Adipose tissue (tissue), 3 donors: ENCODE measurements at regions not wholly inside any gene's neighbourhood (a gene's known extent, or its start where the extent isn't known, plus 50 kb on each side); places are given as distances from the start of the nearest gene placed in this dataset.

Experiments used
- H3K27ac ChIP-seq: one replicate; pipeline ENCODE4 v1.5.1; 2013; ENCODE audit warnings: low read depth, low read length
- WGBS, 3 donors: extraction: QIAGEN DNeasy Blood & Tissue Kit; methylation state at CpG; one replicate each; pipeline ENCODE4 v1.1.7; 2013; 5-methylcytosine and 5-hydroxymethylcytosine counted together
- donor health status: healthy with polysubstance abuse.
- donor health status: Bipolar disorder and iron deficiency.
- donor health status: healthy.

DNA sequence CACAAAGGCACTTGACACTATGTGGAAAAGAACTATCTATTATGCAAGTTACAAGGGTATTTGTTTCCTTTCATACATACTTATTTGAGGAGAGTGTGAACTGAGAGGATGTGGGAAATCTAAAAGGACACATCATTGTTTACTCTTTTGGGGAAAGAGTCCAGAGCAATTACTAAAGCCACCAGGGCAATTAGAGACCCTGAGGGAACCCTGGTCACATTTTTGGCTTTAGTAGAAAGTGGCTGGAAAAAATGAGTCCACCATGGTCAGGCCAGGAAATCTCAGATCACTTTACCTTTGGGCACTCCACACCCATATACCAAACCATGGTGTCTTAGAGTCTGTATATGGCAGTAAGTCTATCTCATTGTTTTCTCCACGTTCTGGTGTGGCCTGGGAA, 243.3 kb downstream of the HLX start:
- H3K27ac ChIP-seq = no peak overlapping the region
- WGBS, 3 donors = 24 to 65% (median 60%) methylated on average over 1 of the region's 1 CpG

DNA sequence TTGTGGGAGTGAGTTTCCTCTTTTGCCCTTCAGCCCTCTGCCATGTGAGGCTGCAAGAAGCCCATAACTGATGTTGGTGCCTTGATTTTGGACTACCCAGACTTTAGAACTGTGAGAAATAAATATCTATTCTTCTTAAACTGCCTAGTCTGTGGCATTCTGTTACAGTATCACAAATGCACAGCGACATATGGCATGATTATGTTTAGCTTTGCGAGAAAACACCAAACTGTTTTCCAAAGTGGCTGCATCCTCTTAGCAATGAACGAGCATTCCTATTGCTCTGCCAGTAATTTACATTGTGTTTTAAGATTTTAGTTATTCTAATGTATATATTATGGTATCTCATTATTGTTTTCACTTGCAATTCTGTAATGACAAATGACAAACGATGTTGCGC, 246.7 kb downstream of the HLX start:
- no peak overlapping the region for H3K27ac ChIP-seq

DNA sequence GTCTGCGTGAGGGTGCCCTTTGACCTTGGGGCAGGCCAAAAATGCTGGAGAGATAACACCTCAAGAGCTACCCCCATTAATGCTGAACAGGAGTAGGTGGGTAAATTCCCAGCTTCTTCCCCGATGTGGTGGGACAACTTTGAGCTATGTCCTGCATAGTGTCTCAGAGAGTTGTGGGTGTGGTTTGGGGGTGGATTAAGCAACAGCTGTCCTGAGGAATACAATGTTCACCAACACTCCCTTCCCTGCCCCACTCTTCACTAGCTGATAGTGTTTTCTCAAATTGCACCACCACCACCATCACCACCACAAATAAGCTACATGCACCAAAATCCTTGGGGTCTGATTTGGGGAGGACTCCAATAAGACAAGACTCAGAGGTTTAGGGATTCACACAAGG, 258.4 kb downstream of the HLX start:
- no peak overlapping the region for H3K27ac ChIP-seq
- 26 to 84% (median 78%) methylated on average over 2 of the region's 2 CpGs for WGBS, 3 donors

More for the DNA sequence above, 246.7 kb downstream of the HLX start:
- 90 to 96% (median 93%) methylated on average over 5 of the region's 5 CpGs for WGBS, 3 donors

DNA sequence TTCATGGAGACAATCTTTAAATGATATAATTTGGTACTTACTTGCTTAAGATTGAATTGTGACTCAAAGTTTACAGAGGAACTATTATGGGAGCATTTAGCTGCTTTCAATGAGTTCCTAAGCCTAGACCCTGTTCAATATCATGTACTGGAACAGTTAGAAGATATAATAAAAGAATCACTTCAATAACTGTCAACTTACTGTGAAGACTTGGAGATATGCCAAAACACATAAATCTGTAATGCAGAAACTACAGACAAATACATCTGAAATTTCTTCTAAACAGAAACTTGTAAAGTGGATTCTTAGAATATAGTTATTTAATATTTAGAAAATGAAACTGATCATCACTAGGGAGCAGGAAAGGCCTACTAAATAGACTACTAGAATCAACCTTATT, 259.3 kb downstream of the HLX start:
- no peak overlapping the region for H3K27ac ChIP-seq

DNA sequence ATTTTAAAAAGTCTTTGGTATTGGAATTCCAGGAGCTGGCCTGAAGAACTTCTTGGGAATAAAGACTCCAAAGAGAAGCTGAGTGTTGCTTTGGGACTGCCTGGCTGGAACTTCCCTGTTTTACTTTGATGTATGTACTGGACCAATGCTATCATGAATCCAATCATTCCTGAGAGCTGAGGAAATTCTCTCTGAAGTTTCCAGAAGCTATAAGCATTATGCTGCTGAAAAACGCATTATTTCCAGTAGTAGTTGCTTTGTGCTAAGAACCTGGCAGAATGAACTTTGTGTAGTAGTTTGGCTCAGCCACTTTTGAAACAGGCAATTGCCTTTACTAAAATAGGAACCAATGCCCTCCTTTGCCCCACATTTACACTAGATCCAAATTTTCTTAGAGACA, 260.7 kb downstream of the HLX start:
- WGBS, 3 donors = 60 to 67% (median 66%) methylated on average over 1 of the region's 1 CpG
- H3K27ac ChIP-seq = no peak overlapping the region

DNA sequence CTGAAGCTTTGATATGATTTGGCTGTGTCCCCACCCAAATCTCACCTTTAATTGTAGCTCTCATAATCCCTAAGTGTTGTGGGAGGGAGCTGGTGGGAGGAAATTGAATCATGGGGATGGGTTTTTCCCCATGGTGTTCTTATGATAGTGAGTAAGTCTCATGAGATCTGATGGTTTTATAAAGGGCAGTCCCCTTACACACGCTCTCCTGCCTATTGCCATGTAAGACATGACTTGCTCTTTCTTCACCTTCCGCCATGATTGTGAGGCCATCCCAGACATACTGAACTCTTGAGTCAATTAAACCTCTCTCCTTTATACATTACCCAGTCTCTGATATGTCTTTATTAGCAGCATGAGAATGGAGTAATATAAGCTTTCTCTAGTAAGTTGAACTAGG, 261.9 kb downstream of the HLX start:
- WGBS, 3 donors = 97 to 100% (median 98%) methylated on average over 2 of the region's 2 CpGs
- H3K27ac ChIP-seq = no peak overlapping the region

DNA sequence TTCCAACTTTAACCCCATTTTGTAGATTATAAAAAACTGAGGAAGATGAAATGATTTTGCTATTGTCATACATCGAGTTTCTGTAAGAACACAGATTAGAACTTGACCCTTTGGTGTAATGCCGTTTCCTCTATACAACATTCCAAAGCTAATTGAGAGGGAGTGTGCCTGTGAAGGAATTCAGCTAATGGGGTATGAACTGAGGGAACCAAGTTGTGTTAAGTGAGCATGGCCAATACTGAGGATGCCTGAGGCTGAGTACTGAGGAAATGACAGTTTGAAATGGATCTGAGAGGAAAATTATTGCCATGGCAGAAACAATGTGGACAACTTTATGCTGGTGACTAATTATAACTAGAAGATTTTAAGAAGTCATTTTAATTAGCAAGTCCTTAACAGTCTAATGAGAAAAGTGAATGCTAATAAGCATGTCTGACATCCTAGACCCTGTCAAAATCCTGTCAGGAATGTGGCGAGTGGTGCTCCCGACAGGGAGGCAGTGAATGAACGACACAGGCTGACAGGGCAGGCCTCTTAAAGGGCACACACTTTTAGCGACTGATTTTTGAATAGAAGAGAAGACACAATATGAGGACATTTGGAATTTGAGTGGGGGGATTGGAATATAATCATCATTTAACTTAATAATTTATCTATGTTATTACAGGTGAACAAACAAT, 262.5 kb downstream of the HLX start:
- 69 to 92% (median 91%) methylated on average over 6 of the region's 6 CpGs for WGBS, 3 donors
- H3K27ac ChIP-seq = no peak overlapping the region

DNA sequence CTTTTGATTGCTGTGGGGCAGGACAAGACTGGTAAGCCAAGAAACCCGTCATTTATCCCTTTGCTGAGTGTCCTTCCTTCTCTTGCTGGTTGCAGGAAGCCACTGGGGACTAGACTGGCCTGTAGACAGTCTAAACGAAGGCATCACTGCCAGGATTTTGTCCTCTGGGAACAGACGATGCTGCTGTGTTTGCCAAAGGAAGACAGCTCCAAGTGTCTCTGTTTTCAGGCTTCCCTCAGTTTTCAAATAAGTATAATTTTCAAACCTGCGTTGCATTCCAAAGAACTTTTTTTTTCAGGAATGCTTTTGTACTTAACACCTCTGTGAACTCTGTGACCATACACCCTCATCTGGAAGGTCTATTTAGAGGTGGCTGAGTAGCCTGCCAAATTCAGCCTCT, 269.4 kb downstream of the HLX start:
- WGBS, 3 donors = 37 to 68% (median 50%) methylated on average over 4 of the region's 4 CpGs
- H3K27ac ChIP-seq = no peak overlapping the region

DNA sequence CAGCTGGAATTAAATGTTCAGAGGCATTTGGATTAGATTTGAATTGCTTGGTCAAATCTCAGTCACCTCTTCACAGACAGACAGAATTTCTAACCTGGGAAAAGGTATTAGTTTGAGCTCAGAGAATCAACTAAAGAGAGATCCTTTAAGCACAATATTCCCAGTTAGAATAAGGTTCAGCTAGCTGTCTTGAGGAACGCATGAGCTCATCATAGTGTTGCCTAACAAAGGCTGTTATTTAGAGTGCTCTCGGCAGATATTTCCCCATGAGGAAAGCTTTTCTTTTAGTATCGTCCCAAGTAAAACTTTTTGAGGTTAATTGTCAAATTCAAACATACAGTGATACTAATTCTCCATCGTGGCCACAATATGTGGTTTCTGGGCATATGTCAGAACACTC, 269.9 kb downstream of the HLX start:
- 33 to 67% (median 42%) methylated on average over 4 of the region's 4 CpGs for WGBS, 3 donors
- no peak overlapping the region for H3K27ac ChIP-seq

DNA sequence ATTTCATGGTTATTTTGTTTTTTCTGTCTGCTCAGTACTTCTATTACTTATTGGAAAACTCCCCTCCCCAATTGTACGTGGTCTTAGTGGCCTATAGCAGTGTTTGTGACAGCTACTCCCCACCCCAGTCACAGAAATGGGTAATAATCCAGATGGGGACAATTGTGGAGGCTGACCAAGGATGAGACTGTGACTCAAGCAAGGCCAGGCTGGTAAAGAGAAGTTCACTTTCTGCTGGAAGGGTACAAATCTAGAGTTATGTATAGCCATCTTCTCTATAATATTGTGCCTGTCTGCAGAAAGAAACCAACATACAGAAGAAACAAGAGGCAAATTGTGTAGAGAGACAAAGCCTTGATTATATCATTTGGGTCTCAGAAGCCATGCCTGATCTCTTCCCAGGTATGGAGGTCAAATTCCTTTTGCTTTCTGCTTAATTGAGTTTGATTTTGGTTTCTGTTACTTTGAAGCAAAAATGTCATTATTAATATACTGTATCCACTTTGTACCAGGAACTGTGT, 270.4 kb downstream of the HLX start:
- no peak overlapping the region for H3K27ac ChIP-seq
- 27 to 74% (median 72%) methylated on average over 1 of the region's 1 CpG for WGBS, 3 donors

DNA sequence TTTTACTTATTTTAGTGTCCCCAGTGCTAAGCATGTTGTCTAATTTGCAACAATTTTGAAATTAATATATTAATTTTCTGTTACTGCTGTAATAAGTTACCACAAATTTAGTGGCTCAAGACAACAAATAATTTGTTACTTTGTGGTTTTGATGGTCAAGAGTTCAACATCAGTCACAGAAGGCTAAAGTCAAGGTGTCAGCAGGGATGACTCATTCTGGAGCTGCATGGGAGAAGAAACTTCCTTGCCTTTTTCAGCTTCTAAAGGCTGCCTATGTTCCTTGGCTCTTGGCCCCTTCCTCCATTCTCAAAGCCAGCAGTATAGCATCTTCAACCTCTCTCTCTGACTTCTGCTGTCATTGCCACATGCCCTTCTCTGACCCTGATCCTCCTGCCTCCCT, 271.8 kb downstream of the HLX start:
- no peak overlapping the region for H3K27ac ChIP-seq

DNA sequence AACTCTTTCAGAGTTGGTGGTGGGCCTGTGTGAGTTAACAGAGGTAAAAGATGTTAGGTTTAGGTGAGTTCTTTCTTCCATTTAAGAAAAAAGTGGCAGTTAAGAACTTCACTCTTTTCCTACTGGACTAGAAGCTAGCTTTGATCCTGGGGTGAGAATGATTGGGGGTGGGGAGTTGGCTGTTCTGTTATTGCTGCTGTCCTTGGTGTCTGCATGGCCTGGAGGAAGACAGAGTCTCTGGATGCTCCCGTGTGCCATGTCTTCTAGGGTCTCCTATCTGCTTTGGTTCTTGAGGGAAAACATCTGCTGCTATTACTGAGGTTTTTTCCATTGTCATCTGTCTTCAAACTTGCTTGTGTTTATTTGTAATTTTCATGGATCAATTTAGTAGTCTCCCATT, 275.7 kb downstream of the HLX start:
- no peak overlapping the region for H3K27ac ChIP-seq
- 71 to 80% (median 73%) methylated on average over 1 of the region's 1 CpG for WGBS, 3 donors

DNA sequence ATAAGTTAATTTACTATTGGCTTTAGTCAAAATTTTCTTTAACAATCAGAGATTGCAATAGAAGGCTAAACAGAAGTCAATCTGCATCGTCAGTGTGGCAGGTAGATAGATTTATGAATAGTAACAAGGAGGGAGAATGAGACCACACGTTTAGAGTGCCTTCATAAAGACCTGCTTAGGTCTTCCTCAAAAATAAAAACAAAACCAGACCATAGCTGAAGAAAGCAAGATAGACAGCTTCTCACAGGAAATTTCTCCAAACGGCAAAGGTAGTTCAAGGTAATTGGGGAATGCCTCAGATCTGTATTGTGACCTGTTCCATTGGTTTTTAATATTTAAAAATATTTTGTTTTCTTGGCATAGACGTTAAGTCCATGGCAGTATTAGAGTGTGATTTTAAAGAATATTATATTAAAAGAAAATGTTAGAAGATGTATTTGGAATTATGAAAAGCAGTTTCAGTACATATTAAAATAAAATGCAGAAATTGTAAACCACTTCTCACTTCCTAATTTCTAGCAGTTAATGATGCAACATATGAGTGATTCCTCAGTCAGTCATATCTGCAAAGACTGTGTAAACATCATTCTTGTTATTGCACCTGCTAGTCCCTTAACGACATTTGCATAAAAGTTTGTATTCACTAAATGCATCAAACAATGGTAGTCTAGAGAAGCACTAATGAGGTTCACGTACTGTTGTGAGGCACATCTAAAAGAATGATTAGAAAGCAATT, 278.0 kb downstream of the HLX start:
- H3K27ac ChIP-seq = no peak overlapping the region
- 48 to 56% (median 48%) methylated on average over 6 of the region's 6 CpGs for WGBS, 3 donors

DNA sequence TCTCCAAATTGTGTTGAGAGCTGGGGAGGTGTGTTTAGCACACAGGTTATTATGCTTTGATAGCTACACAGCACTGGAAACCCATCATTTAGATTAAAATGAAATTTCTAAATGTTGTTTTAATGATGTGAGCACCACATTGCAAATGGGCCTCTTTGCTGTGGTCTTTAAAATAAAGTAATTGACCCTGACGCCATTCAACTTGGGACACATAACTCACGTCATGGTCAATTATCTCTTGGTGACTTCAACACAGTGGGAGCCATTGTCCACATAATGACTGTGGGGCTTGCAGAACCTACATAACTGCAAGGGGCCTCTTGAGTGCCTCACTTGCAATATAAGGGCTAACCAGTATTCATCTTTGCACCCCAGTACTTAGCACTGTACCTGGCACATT, 280.4 kb downstream of the HLX start:
- H3K27ac ChIP-seq = no peak overlapping the region
- 83 to 95% (median 94%) methylated on average over 2 of the region's 2 CpGs for WGBS, 3 donors

DNA sequence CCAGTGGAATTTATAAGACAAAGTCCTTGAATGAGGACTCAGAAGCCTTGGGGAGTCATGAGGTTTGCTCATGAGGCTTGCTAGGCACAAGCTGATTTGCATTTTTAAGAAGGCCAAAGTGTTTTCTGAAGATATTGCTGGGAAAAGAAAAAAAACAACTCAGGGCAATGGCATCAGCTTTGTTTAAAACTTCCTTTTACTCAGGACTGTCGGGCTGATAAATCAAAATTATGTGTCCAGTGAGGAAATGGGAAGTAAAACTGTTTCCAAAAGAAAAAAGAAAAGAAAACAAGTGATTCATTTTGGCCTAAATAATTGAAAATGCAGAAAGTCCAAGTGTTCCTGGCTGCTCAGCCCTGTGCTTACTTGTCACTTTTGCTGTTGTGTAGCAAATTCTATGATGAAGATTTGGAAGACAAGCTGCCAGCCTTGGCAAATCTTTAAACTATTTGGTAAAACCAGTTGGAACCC, 282.4 kb downstream of the HLX start:
- H3K27ac ChIP-seq = no peak overlapping the region
- 10 to 63% (median 16%) methylated on average over 1 of the region's 1 CpG for WGBS, 3 donors

DNA sequence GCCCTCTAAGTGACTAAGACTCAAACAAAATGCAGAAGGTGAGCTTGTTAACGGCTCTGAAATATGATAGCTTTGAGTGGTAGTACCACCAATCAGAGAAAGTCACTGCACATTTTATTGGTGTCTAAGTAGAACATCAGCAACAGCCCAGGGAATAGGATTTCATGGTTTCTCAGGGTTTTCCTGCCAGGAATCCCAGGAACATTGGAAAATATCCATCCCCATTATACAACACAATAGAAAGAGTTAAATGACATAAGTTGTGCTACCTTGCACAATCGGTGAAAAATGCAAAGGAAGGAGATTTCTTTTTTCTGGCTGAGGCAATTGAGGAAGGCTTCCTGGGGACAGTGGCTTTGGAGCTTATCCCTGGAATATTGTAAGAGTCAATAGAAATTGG, 283.1 kb downstream of the HLX start:
- 52 to 66% (median 55%) methylated on average over 2 of the region's 2 CpGs for WGBS, 3 donors
- no peak overlapping the region for H3K27ac ChIP-seq

DNA sequence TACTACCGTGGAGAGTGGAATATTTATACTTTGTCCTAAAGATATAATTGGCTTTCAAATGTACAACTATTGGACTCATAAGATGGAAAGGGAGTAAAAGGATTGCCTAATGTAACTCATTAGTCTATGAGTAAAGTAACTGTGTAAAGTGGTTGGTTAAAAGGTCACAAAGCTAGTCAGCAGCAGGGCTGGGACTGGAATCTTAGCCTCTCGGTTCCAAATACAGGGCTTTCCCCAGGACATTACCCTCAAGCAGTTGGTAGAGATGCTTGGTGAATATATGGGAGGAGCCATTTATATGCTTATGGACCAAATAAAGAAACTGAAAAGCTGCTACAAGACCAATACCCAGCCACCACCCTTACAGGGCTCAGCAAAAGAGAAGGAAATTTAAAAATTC, 283.7 kb downstream of the HLX start:
- 84 to 89% (median 86%) methylated on average over 2 of the region's 2 CpGs for WGBS, 3 donors
- no peak overlapping the region for H3K27ac ChIP-seq

DNA sequence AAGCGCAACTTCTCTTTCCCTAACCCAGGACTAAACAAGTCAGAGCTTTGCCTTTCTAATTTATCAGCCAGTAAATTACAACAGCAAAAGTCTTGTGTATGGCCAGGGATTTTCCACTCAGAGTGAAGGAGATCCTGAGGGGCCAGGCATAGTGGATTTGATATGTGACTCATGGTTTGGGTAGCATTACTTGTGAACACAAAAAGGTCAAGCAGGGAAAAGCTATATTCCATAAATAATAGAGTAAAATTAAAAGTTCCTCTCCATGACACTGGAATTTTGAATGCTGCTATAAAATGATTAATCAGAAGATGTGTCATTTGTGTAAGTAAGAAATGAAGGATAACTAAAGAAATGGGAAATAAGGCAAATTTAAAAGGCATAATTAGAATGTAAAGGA, 284.8 kb downstream of the HLX start:
- no peak overlapping the region for H3K27ac ChIP-seq
- 84 to 92% (median 88%) methylated on average over 1 of the region's 1 CpG for WGBS, 3 donors

DNA sequence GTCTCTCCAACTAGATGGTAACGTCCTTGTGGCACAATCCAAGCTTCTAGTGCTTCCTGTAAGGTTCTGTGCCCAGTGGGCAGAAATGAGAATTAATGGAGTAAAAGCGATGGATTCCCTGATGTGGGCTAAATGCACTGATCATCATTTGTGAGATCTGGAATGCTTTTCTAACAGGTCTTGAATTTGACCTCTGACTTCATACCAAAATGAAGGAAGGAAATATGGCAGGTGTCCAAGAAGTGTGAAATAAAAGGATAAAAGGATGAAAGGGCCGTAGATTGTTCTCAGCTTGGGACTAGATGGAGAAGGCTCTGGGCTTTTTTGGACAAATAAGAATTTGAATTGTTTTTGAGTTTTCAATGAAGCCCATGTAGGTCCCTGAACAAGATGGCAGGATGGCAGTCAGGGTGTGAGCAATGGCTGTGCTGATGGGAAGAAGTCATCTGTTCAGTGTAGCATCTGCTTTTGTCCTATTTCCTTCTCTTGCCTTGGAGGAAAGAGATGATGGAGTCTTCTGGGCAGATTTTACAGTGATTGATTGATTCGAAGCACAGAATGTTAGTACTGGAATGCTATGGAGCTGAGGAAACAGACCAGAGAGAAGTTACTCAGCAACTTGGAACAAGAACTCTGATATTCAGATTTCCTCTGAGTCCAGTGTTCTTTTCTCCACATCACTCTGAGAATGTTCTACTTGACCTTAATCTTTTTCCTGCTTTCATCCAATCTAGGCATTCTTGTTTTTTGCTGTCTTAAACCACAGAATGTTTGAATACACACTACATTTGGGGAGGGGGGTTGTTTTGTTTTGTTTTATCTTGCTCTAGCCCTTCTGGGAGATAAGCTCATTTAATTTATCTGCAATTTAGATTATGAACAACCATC, 286.0 kb downstream of the HLX start:
- WGBS, 3 donors = 75 to 81% (median 78%) methylated on average over 4 of the region's 4 CpGs
- H3K27ac ChIP-seq = no peak overlapping the region
